KMS-11 (cell line): ENCODE measurements at regions not wholly inside any gene's neighbourhood (a gene's known extent, or its start where the extent isn't known, plus 50 kb on each side); places are given as distances from the start of the nearest gene placed in this dataset.

Source experiments
- H2AFZ ChIP-seq: fragments of 200-600 bp; sonication (generic); 2 replicates; pipeline ENCODE4 v1.6.1; 2016; ENCODE audit warnings: antibody characterized with exemption, mixed run types, low read depth
- H3K27ac ChIP-seq: fragments of 200-600 bp; sonication (generic); 2 replicates; pipeline ENCODE4 v1.6.1; 2016; ENCODE audit warnings: mild to moderate bottlenecking, mixed run types
- H3K27me3 ChIP-seq: fragments of 200-600 bp; sonication (generic); 2 replicates; pipeline ENCODE4 v1.6.1; 2017; ENCODE audit warnings: mild to moderate bottlenecking, low read depth, mixed run types, moderate library complexity; ENCODE audit not compliant: insufficient read depth
- H3K36me3 ChIP-seq: fragments of 200-600 bp; sonication (generic); 2 replicates; pipeline ENCODE4 v1.6.1; 2017; ENCODE audit warnings: mild to moderate bottlenecking, mixed run types; ENCODE audit not compliant: insufficient read depth
- H3K4me1 ChIP-seq: fragments of 200-600 bp; sonication (generic); 2 replicates; pipeline ENCODE4 v1.6.1; 2016; ENCODE audit warnings: mild to moderate bottlenecking, low read depth, mixed run types; ENCODE audit not compliant: poor library complexity, severe bottlenecking
- H3K4me2 ChIP-seq: fragments of 200-600 bp; sonication (generic); 2 replicates; pipeline ENCODE4 v1.7.0; 2016; ENCODE audit warnings: mild to moderate bottlenecking, mixed run types
- H3K4me3 ChIP-seq: fragments of 200-600 bp; sonication (generic); IDR thresholded peaks from 2 replicates; pipeline ENCODE4 v1.6.1; 2017; ENCODE audit warnings: low read depth, low read length, mixed read lengths; ENCODE audit not compliant: insufficient read depth
- H3K79me2 ChIP-seq: fragments of 200-600 bp; sonication (generic); 2 replicates; pipeline ENCODE4 v1.6.1; 2016; ENCODE audit warnings: low read depth, mixed run types; ENCODE audit not compliant: insufficient read depth
- H3K9ac ChIP-seq: fragments of 200-600 bp; sonication (generic); 2 replicates; pipeline ENCODE4 v1.6.1; 2016; ENCODE audit warnings: mild to moderate bottlenecking, mixed run types
- H4K20me1 ChIP-seq: fragments of 200-600 bp; sonication (generic); 2 replicates; pipeline ENCODE4 v1.6.1; 2016; ENCODE audit warnings: mild to moderate bottlenecking, mixed run types; ENCODE audit not compliant: insufficient read depth
- CTCF ChIP-seq: fragments of 200-600 bp; sonication (generic); conservative IDR thresholded peaks from 2 replicates; pipeline ENCODE4 v1.6.1; 2017; ENCODE audit warnings: low read depth, mild to moderate bottlenecking, antibody characterized with exemption, low read length, moderate library complexity, mixed read lengths

GRCh38 chr1:72911656-72912055 lies 629.3 kb upstream of the NEGR1 start:
- no peak overlapping the region for H3K27ac ChIP-seq
- H3K4me1 ChIP-seq: no peaks in the 10 kb centered on the region
- no peak for TF ChIP-seq CTCF
- no peaks in the 10 kb centered on the region for H4K20me1 ChIP-seq
- H3K9ac ChIP-seq: no peak overlapping the region
- H2AFZ ChIP-seq: no peak overlapping the region
- no peaks in the 10 kb centered on the region for H3K27me3 ChIP-seq
- H3K4me2 ChIP-seq: no peak overlapping the region
- no peak overlapping the region for H3K4me3 ChIP-seq
- H3K36me3 ChIP-seq: no peaks in the 10 kb centered on the region
- no peaks in the 10 kb centered on the region for H3K79me2 ChIP-seq

DNA sequence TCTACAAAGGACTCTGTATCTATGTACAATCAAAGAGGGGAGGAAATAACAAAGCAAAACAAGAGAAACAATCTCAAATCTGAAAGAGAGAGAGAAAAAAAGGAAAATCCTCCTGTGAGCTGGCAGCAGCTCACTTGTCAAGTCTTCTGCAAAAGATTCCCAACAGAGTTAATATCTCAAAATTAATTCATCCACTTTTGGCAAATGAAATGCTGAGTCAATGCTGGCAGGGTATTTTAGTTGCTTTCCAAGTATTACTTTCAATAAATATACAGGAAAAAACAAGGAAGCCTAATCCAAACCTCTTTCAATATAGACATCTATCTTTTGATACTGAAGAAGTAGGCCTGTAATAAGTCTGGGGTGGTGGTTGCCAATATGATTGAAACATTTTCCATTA lies 613.9 kb upstream of the NEGR1 start:
- H3K27me3 ChIP-seq: no peaks in the 10 kb centered on the region
- TF ChIP-seq CTCF: no peak
- no peak overlapping the region for H2AFZ ChIP-seq
- no peak overlapping the region for H3K27ac ChIP-seq
- no peak overlapping the region for H3K9ac ChIP-seq
- H4K20me1 ChIP-seq: no peaks in the 10 kb centered on the region
- H3K79me2 ChIP-seq: no peaks in the 10 kb centered on the region
- no peaks in the 10 kb centered on the region for H3K36me3 ChIP-seq
- H3K4me2 ChIP-seq: no peak overlapping the region
- no peaks in the 10 kb centered on the region for H3K4me1 ChIP-seq
- no peak overlapping the region for H3K4me3 ChIP-seq

- H2AFZ ChIP-seq: no peak overlapping the region
- no peaks in the 10 kb centered on the region for H3K4me1 ChIP-seq
- H3K4me2 ChIP-seq: no peak overlapping the region
- H4K20me1 ChIP-seq: no peaks in the 10 kb centered on the region
- no peaks in the 10 kb centered on the region for H3K36me3 ChIP-seq
- no peaks in the 10 kb centered on the region for H3K27me3 ChIP-seq
- no peak overlapping the region for H3K4me3 ChIP-seq
- H3K27ac ChIP-seq: no peak overlapping the region
- TF ChIP-seq CTCF: no peak
- no peak overlapping the region for H3K9ac ChIP-seq
- no peaks in the 10 kb centered on the region for H3K79me2 ChIP-seq
Observed at GRCh38 chr1:72892461-72892860, 610.1 kb upstream of the NEGR1 start.

- no peak for TF ChIP-seq CTCF
- Histone ChIP-seq H3K27me3 (no peaks in the 10 kb centered on the region), H3K4me3 (no peak overlapping the region), H3K4me1 (no peaks in the 10 kb centered on the region), H3K27ac (no peak overlapping the region), H3K4me2 (no peak overlapping the region), H3K79me2 (no peaks in the 10 kb centered on the region), H4K20me1 (no peaks in the 10 kb centered on the region), H3K36me3 (no peaks in the 10 kb centered on the region), H3K9ac (no peak overlapping the region), H2AFZ (no peak overlapping the region)
Observed at GRCh38 chr1:72891976-72892375, 609.6 kb upstream of the NEGR1 start.

GRCh38 chr1:72885841-72886240 lies 603.5 kb upstream of the NEGR1 start:
- Histone ChIP-seq H3K79me2 (no peaks in the 10 kb centered on the region), H3K4me1 (no peaks in the 10 kb centered on the region), H2AFZ (no peak overlapping the region), H3K36me3 (no peaks in the 10 kb centered on the region), H3K4me2 (no peak overlapping the region), H3K27ac (no peak overlapping the region), H4K20me1 (no peaks in the 10 kb centered on the region), H3K9ac (no peak overlapping the region), H3K4me3 (no peak overlapping the region), H3K27me3 (no peaks in the 10 kb centered on the region)
- TF ChIP-seq CTCF: no peak
